Natural killer cell (primary cell): ENCODE measurements at regions not wholly inside any gene's neighbourhood (a gene's known extent, or its start where the extent isn't known, plus 50 kb on each side); places are given as distances from the start of the nearest gene placed in this dataset.

Experiments used
- ATAC-seq, 3 donors: fragments of 150-1000 bp in 2 of 3; fragments of 200-7000 bp in 1 of 3; cut with Tn5 transposase; 1 replicate in 1 of 3; 2 replicates in 2 of 3; pipeline ENCODE4 v1.10.0; 2021; ENCODE audit warnings: mild to moderate bottlenecking in 2 of 3, moderate library complexity in 2 of 3
- DNase-seq, 2 donors: peaks; one replicate each; pipeline versions ENCODE4 v3.0.0 to v3.0.0-alpha.2; 2013 to 2021; ENCODE audit warnings: mixed read lengths in 1 of 2
- H3K27ac ChIP-seq: one replicate; pipeline ENCODE4 v1.5.1; 2013; ENCODE audit warnings: mild to moderate bottlenecking, low read length
- H3K27me3 ChIP-seq: one replicate; pipeline ENCODE4 v1.6.1; 2013; ENCODE audit warnings: low read length; ENCODE audit not compliant: control insufficient read depth, insufficient read depth
- H3K36me3 ChIP-seq: one replicate; pipeline ENCODE4 v1.6.1; 2013; ENCODE audit warnings: low read length; ENCODE audit not compliant: control insufficient read depth, insufficient read depth
- H3K4me1 ChIP-seq: one replicate; pipeline ENCODE4 v1.6.1; 2013; ENCODE audit warnings: low read length; ENCODE audit not compliant: control insufficient read depth, insufficient read depth
- H3K4me3 ChIP-seq: one replicate; pipeline ENCODE4 v1.5.1; 2013; ENCODE audit warnings: low read length
- H3K9me3 ChIP-seq: one replicate; pipeline ENCODE4 v1.6.1; 2013; ENCODE audit warnings: low read length; ENCODE audit not compliant: control insufficient read depth, insufficient read depth
- H3K27ac Mint-ChIP-seq, 2 donors: one replicate each; pipeline ENCODE4 v1.8.0; 2022; ENCODE audit warnings: mild to moderate bottlenecking in 2 of 2, mixed read lengths in 2 of 2, moderate library complexity in 1 of 2
- H3K27me3 Mint-ChIP-seq, 2 donors: one replicate each; pipeline ENCODE4 v1.8.0; 2022; ENCODE audit warnings: low read depth in 2 of 2, mixed read lengths in 2 of 2
- H3K36me3 Mint-ChIP-seq: one replicate; pipeline ENCODE4 v1.8.0; 2022; ENCODE audit warnings: mixed read lengths
- H3K4me1 Mint-ChIP-seq, 2 donors: one replicate each; pipeline ENCODE4 v1.8.0; 2022; ENCODE audit warnings: mixed read lengths in 2 of 2
- H3K4me3 Mint-ChIP-seq: one replicate; pipeline ENCODE4 v1.8.0; 2022; ENCODE audit warnings: mild to moderate bottlenecking, moderate library complexity, mixed read lengths
- H3K9me3 Mint-ChIP-seq, 2 donors: one replicate each; pipeline ENCODE4 v1.8.0; 2022; ENCODE audit warnings: mixed read lengths in 2 of 2
- CTCF ChIP-seq: fragments of 200-600 bp; IDR thresholded peaks from one replicate; pipeline ENCODE4 v1.8.0; 2022; ENCODE audit warnings: antibody characterized with exemption
- WGBS: methylation state at CpG from one replicate; pipeline ENCODE4 v1.1.7; 2013; ENCODE audit warnings: missing lambda C conversion rate; ENCODE audit not compliant: insufficient coverage; 5-methylcytosine and 5-hydroxymethylcytosine counted together
- intact Hi-C: fragments of 100-400 bp; cut with micrococcal nuclease; formaldehyde crosslinking; loops from one replicate; pipeline ENCODE4 v1.14.2; 2022

GRCh38 chr3:193134856-193135255 lies 106.2 kb upstream of the PLAAT1 start:
- Histone ChIP-seq H3K27me3 (no peaks in the 10 kb centered on the region), H3K36me3 (no peaks in the 10 kb centered on the region), H3K9me3 (no peaks in the 10 kb centered on the region), H3K4me1 (no peaks in the 10 kb centered on the region), H3K27ac (no peak overlapping the region), H3K4me3 (no peak overlapping the region)
- Mint-ChIP-seq H3K27ac (no peak overlapping the region), H3K4me3 (no peak overlapping the region), H3K9me3 (peaks cover 13 to 16% of the 10 kb centered on the region in 2 donors), H3K27me3 (no peaks in the 10 kb centered on the region), H3K36me3 (no peaks in the 10 kb centered on the region), H3K4me1 (no peaks in the 10 kb centered on the region)
- 85% methylated on average over 5 of the region's 5 CpGs for WGBS
- ATAC-seq, result no peak
- no peak for TF ChIP-seq CTCF
- intact Hi-C loops, result no loop called here
- DNase-seq, result no peak

- Histone ChIP-seq H3K27me3 (no peaks in the 10 kb centered on the region), H3K4me3 (no peak overlapping the region), H3K4me1 (no peaks in the 10 kb centered on the region), H3K9me3 (no peaks in the 10 kb centered on the region), H3K36me3 (no peaks in the 10 kb centered on the region), H3K27ac (no peak overlapping the region)
- no peak for ATAC-seq
- DNase-seq, result no peak
- Mint-ChIP-seq H3K27me3 (no peaks in the 10 kb centered on the region), H3K4me3 (no peak overlapping the region), H3K27ac (no peak overlapping the region), H3K4me1 (no peaks in the 10 kb centered on the region), H3K36me3 (no peaks in the 10 kb centered on the region), H3K9me3 (peaks cover 12 to 15% of the 10 kb centered on the region in 2 donors)
- 83% methylated on average over 2 of the region's 2 CpGs for WGBS
- no peak for TF ChIP-seq CTCF
- intact Hi-C loops, result no loop called here
Measured at GRCh38 chr3:193140381-193140780, 100.6 kb upstream of the PLAAT1 start.

- Histone ChIP-seq H3K4me1 (no peaks in the 10 kb centered on the region), H3K9me3 (no peaks in the 10 kb centered on the region), H3K36me3 (no peaks in the 10 kb centered on the region), H3K4me3 (no peak overlapping the region), H3K27ac (no peak overlapping the region), H3K27me3 (no peaks in the 10 kb centered on the region)
- no peak for TF ChIP-seq CTCF
- Mint-ChIP-seq H3K27me3 (no peaks in the 10 kb centered on the region), H3K36me3 (no peaks in the 10 kb centered on the region), H3K4me3 (no peak overlapping the region), H3K27ac (no peak overlapping the region), H3K9me3 (peaks cover 2 to 3% of the 10 kb centered on the region in 2 donors), H3K4me1 (no peaks in the 10 kb centered on the region)
- WGBS, result 95% methylated on average over 3 of the region's 3 CpGs
- intact Hi-C loops, result no loop called here
- ATAC-seq (no peak), DNase-seq (no peak)
Measured at GRCh38 chr3:193145248-193145647, 95.8 kb upstream of the PLAAT1 start.

- no peaks in the 10 kb centered on the region for H3K36me3 Mint-ChIP-seq
- Histone ChIP-seq H3K27me3 (no peaks in the 10 kb centered on the region), H3K4me1 (no peaks in the 10 kb centered on the region), H3K9me3 (no peaks in the 10 kb centered on the region), H3K27ac (no peak overlapping the region), H3K36me3 (no peaks in the 10 kb centered on the region), H3K4me3 (no peak overlapping the region)
- 89% methylated on average over 4 of the region's 5 CpGs for WGBS
- no peak for ATAC-seq
- TF ChIP-seq CTCF, result no peak
- H3K4me1 Mint-ChIP-seq, result no peaks in the 10 kb centered on the region
- intact Hi-C loops, result no loop called here
- no peak overlapping the region for H3K27ac Mint-ChIP-seq
- H3K9me3 Mint-ChIP-seq, result no peaks in the 10 kb centered on the region
- DNase-seq, result no peak
- H3K4me3 Mint-ChIP-seq, result no peak overlapping the region
- H3K27me3 Mint-ChIP-seq, result no peaks in the 10 kb centered on the region
Measured at GRCh38 chr3:193148688-193149473, 92.1 kb upstream of the PLAAT1 start.
